ENCODE measurements at regions not wholly inside any gene's neighbourhood (a gene's known extent, or its start where the extent isn't known, plus 50 kb on each side); places are given as distances from the start of the nearest gene placed in this dataset.

DNA sequence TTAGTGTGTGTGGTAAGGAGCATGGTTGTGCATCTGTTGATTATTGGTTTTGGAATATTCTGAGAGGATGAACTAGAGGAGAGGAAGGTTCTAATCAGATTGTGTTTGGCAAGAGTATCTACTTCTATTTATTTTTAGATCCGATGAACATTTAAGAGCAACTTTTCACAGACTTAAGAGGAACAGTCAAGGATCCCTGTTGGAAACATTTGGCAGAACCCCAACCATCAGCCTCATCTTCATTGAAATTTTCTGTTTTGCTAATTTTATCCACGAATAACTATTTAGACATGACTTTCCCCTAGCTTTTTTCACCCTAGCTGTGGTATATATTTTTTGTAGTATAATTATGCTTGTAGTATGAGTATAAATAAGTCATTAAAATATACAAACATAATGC lies 868.5 kb downstream of the MAT2B start:
- BruUV-seq (replicated peaks) = no TSS peak
- POLR2A ChIA-PET = no interaction called here
- Histone ChIP-seq H3K27me3 (ENCODE audit: control insufficient read depth in 2 of 2, insufficient read depth in 2 of 2, low read length in 2 of 2) (no peaks in the 10 kb centered on the region), H3K9me3 (replicated peaks; ENCODE audit: control insufficient read depth, insufficient read depth, low read length) (no peaks in the 10 kb centered on the region), H3K36me3 (ENCODE audit: control insufficient read depth in 2 of 2, extremely low read depth in 1 of 2, insufficient read depth in 2 of 2, low read length in 2 of 2) (no peaks in the 10 kb centered on the region), H3K9me1 (replicated peaks; ENCODE audit: control insufficient read depth, extremely low read depth, insufficient read depth, low read length) (no peaks in the 10 kb centered on the region), H3K4me3 (replicated peaks in 1 of 3; ENCODE audit: insufficient read depth in 1 of 3, low read depth in 1 of 3, low read length in 3 of 3) (no peak overlapping the region), H3K4me1 (ENCODE audit: control insufficient read depth, extremely low read depth, insufficient read depth, low read length) (no peaks in the 10 kb centered on the region), H4K20me1 (replicated peaks; ENCODE audit: control insufficient read depth, extremely low read depth, insufficient read depth, low read length) (no peaks in the 10 kb centered on the region), H3K27ac (ENCODE audit: insufficient read depth, low read depth, low read length) (no peak overlapping the region), H2AFZ (ENCODE audit: low read depth, low read length) (no peak overlapping the region), H3K79me2 (ENCODE audit: control insufficient read depth, insufficient read depth, low read length) (no peaks in the 10 kb centered on the region), H3K4me2 (ENCODE audit: insufficient read depth, low read length) (no peak overlapping the region), H3K9ac (replicated peaks; ENCODE audit: extremely low read depth, insufficient read depth, low read length) (no peak overlapping the region)
- DNase-seq (ENCODE audit: low read depth, low spot score) = no peak
- intact Hi-C loops (cut with micrococcal nuclease) (no loop called here), dilution Hi-C loops (cut with MboI; ENCODE audit: extremely low pct_ligation_motif_present, low sequenced_read_pairs) (no loop called here)
- CTCF ChIA-PET = interaction anchor here (1.1 to 1.3 kb wide), 2 partner anchors 13 to 361 kb away, joined by 3 read pairs; no protein-coding TSS in a partner anchor
- no peak for TF ChIP-seq EZH2 (IDR thresholded peaks at IDR 0.05; ENCODE audit: borderline replicate concordance, low read depth, low read length, severe bottlenecking)
- no peak for TF ChIP-seq POLR2AphosphoS5 (IDR thresholded peaks at IDR 0.05; ENCODE audit: insufficient read depth, low read depth, low read length)
- TF ChIP-seq MYC (IDR thresholded peaks at IDR 0.05; ENCODE audit: low read depth, low read length) = no peak
- no peak for TF ChIP-seq MAX (IDR thresholded peaks at IDR 0.05; ENCODE audit: insufficient read depth, insufficient read length)
- TF ChIP-seq GATA2 (IDR thresholded peaks at IDR 0.05; ENCODE audit: insufficient read depth, insufficient read length, low read depth, low read length) = no peak
- no peak for TF ChIP-seq JUN (IDR thresholded peaks at IDR 0.05; ENCODE audit: borderline replicate concordance, insufficient read depth, insufficient read length, low read depth)
- TF ChIP-seq, protein P1, sequence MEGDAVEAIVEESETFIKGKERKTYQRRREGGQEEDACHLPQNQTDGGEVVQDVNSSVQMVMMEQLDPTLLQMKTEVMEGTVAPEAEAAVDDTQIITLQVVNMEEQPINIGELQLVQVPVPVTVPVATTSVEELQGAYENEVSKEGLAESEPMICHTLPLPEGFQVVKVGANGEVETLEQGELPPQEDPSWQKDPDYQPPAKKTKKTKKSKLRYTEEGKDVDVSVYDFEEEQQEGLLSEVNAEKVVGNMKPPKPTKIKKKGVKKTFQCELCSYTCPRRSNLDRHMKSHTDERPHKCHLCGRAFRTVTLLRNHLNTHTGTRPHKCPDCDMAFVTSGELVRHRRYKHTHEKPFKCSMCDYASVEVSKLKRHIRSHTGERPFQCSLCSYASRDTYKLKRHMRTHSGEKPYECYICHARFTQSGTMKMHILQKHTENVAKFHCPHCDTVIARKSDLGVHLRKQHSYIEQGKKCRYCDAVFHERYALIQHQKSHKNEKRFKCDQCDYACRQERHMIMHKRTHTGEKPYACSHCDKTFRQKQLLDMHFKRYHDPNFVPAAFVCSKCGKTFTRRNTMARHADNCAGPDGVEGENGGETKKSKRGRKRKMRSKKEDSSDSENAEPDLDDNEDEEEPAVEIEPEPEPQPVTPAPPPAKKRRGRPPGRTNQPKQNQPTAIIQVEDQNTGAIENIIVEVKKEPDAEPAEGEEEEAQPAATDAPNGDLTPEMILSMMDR (IDR thresholded peaks at IDR 0.05; ENCODE audit: extremely low read depth in 1 of 2, insufficient read depth in 1 of 2, low read depth in 1 of 2, low read length in 2 of 2) = no peak
- no peak for TF ChIP-seq POLR2A (IDR thresholded peaks at IDR 0.05; ENCODE audit: low read depth, low read length)
- FAIRE-seq = no peak

Measured in endothelial cell of umbilical vein (primary cell).